HCT116 (cell line): ENCODE measurements at regions not wholly inside any gene's neighbourhood (a gene's known extent, or its start where the extent isn't known, plus 50 kb on each side); places are given as distances from the start of the nearest gene placed in this dataset.

Experiments
- ATAC-seq: fragments of 200-7000 bp; cut with Tn5 transposase; 2 replicates; pipeline ENCODE4 v1.9.1; 2020; ENCODE audit warnings: mild to moderate bottlenecking, moderate library complexity
- BruUV-seq: library from RNA; stranded (reverse); fragments of 400-500 nt; replicated peaks from 2 replicates; lab custom pipeline; 2021; lab: Mats Ljungman, UMichigan
- CTCF ChIA-PET: fragments of 300-600 bp; sonication (Branson Sonifier 250); formaldehyde crosslinking; loops from one replicate; lab custom pipeline; 2021; ENCODE audit warnings: antibody characterized with exemption; lab: Charles Lee
- POLR2A ChIA-PET: fragments of 300-600, 350-600 bp; sonication (Branson Sonifier 250); formaldehyde crosslinking; loops from one replicate; lab custom pipeline; 2021; ENCODE audit warnings: antibody characterized with exemption; lab: Charles Lee
- RAD21 ChIA-PET, 2 experiments: fragments of 300-600 bp; sonication (Branson Sonifier 250); formaldehyde crosslinking; loops; one replicate each; lab custom pipeline; 2023; ENCODE audit warnings: low total read pairs in 2 of 2; ENCODE audit not compliant: uncharacterized antibody in 2 of 2, unreplicated experiment in 2 of 2, low non-redundant PET in 1 of 2; lab: Charles Lee
- DNase-seq: peaks from one replicate; pipeline ENCODE4 v3.0.0-alpha.2; 2010; ENCODE audit warnings: low read depth, low spot score
- H2AFZ ChIP-seq: fragments of 200-600 bp; shearing (Covaris generic), sonication (generic); 2 replicates; pipeline ENCODE4 v1.6.1; 2017; ENCODE audit warnings: low read depth, mixed run types, mixed read lengths, antibody characterized with exemption, low read length; ENCODE audit not compliant: poor library complexity, severe bottlenecking
- H3K27ac ChIP-seq: 2 replicates; pipeline ENCODE4 v1.5.1; 2012; ENCODE audit warnings: low read depth, low read length
- H3K27me3 ChIP-seq: fragments of 200-600 bp; sonication (generic); 2 replicates; pipeline ENCODE4 v1.6.1; 2016; ENCODE audit warnings: mixed run types, low read length, mixed read lengths; ENCODE audit not compliant: insufficient read depth
- H3K36me3 ChIP-seq, 2 experiments: fragments of 200-500 bp in 1 of 2; fragments of 200-600 bp in 1 of 2; sonication (Bioruptor generic) in 1 of 2; sonication (generic) in 1 of 2; 2 replicates each; pipeline versions ENCODE4 v1.5.1 to v1.6.1; 2014 to 2016; ENCODE audit warnings: low read length in 2 of 2, inconsistent platforms in 1 of 2, mixed read lengths in 1 of 2, mixed run types in 1 of 2; ENCODE audit not compliant: insufficient read depth in 2 of 2, control insufficient read depth in 1 of 2
- H3K4me1 ChIP-seq, 2 experiments: fragments of 200-600 bp in 1 of 2; sonication (generic) in 1 of 2; 2 replicates each; pipeline versions ENCODE4 v1.5.1 to v1.6.1; 2012 to 2017; ENCODE audit warnings: low read length in 2 of 2, inconsistent platforms in 1 of 2, mild to moderate bottlenecking in 1 of 2, mixed read lengths in 1 of 2, mixed run types in 1 of 2, moderate library complexity in 1 of 2; ENCODE audit not compliant: insufficient read depth in 2 of 2, control insufficient read depth in 1 of 2
- H3K4me2 ChIP-seq: fragments of 200-600 bp; sonication (generic); 2 replicates; pipeline ENCODE4 v1.6.1; 2017; ENCODE audit warnings: mixed run types, low read length, mixed read lengths
- H3K4me3 ChIP-seq, 2 experiments: fragments of 200-600 bp in 1 of 2; sonication (generic) in 1 of 2; replicated peaks in 1 of 2; 2 replicates each; pipeline ENCODE4 v1.5.1; 2011 to 2016; ENCODE audit warnings: low read length in 2 of 2, control low read depth in 1 of 2, low read depth in 1 of 2, mild to moderate bottlenecking in 1 of 2, mixed read lengths in 1 of 2, mixed run types in 1 of 2
- H3K79me2 ChIP-seq: fragments of 200-600 bp; sonication (generic); 2 replicates; pipeline ENCODE4 v1.6.1; 2017; ENCODE audit warnings: mild to moderate bottlenecking, mixed run types, low read length, moderate library complexity, mixed read lengths; ENCODE audit not compliant: insufficient read depth
- H3K9ac ChIP-seq: fragments of 200-600 bp; sonication (generic); 2 replicates; pipeline ENCODE4 v1.6.1; 2016; ENCODE audit warnings: low read length, mixed read lengths
- H3K9me2 ChIP-seq: fragments of 200-600 bp; sonication (generic), shearing (Covaris generic); 2 replicates; pipeline ENCODE4 v1.6.1; 2017; ENCODE audit warnings: mixed run types, mild to moderate bottlenecking, moderate library complexity; ENCODE audit not compliant: insufficient read depth
- H3K9me3 ChIP-seq, 2 experiments: fragments of 200-500 bp in 1 of 2; fragments of 200-600 bp in 1 of 2; sonication (Bioruptor generic) in 1 of 2; sonication (generic) in 1 of 2; 2 replicates each; pipeline ENCODE4 v1.6.1; 2014 to 2017; ENCODE audit warnings: low read length in 2 of 2, mixed read lengths in 2 of 2, inconsistent platforms in 1 of 2, low read depth in 1 of 2, mild to moderate bottlenecking in 1 of 2, mixed run types in 1 of 2, moderate library complexity in 1 of 2; ENCODE audit not compliant: control insufficient read depth in 1 of 2, insufficient read depth in 1 of 2
- H4K20me1 ChIP-seq: fragments of 200-600 bp; sonication (generic), shearing (Covaris generic); 2 replicates; pipeline ENCODE4 v1.6.1; 2017; ENCODE audit warnings: mixed run types, mild to moderate bottlenecking, moderate library complexity; ENCODE audit not compliant: insufficient read depth
- CEBPB ChIP-seq: IDR thresholded peaks from 2 replicates; pipeline ENCODE4 v1.6.1; 2012; ENCODE audit warnings: low read depth
- EGR1 ChIP-seq: IDR thresholded peaks from 2 replicates; pipeline ENCODE4 v1.6.1; 2012; ENCODE audit warnings: low read depth
- ELF1 ChIP-seq: IDR thresholded peaks from 2 replicates; pipeline ENCODE4 v1.6.1; 2012; ENCODE audit warnings: low read depth, borderline replicate concordance
- POLR2A ChIP-seq: IDR thresholded peaks from 2 replicates; pipeline ENCODE4 v1.7.0; 2011; ENCODE audit warnings: borderline replicate concordance; ENCODE audit not compliant: insufficient read depth, insufficient read length; ENCODE audit errors: extremely low read depth
- POLR2AphosphoS5 ChIP-seq: IDR thresholded peaks from 2 replicates; pipeline ENCODE4 v1.6.1; 2011; ENCODE audit warnings: mild to moderate bottlenecking, low read depth, low read length, moderate library complexity
- RAD21 ChIP-seq: IDR thresholded peaks from 2 replicates; pipeline ENCODE4 v1.6.1; 2012; ENCODE audit warnings: low read depth, mild to moderate bottlenecking
- SRF ChIP-seq: IDR thresholded peaks from 2 replicates; pipeline ENCODE4 v1.6.1; 2012; ENCODE audit warnings: low read depth
- TCF7L2 ChIP-seq: IDR thresholded peaks from 2 replicates; pipeline ENCODE4 v1.7.0; 2011; ENCODE audit warnings: borderline replicate concordance, inconsistent platforms; ENCODE audit not compliant: insufficient read depth, insufficient read length; ENCODE audit errors: extremely low read depth
- YY1 ChIP-seq: IDR thresholded peaks from 2 replicates; pipeline ENCODE4 v1.6.1; 2011; ENCODE audit warnings: low read length, low read depth, moderate library complexity, mild to moderate bottlenecking; ENCODE audit not compliant: insufficient replicate concordance; ENCODE audit errors: extremely low read depth
- ZNF274 ChIP-seq: fragments of 200-500 bp; sonication (Bioruptor generic); IDR thresholded peaks from 2 replicates; pipeline ENCODE4 v1.6.1; 2014; ENCODE audit warnings: mild to moderate bottlenecking, low read depth, low read length, inconsistent platforms
- intact Hi-C: fragments of 100-400 bp; cut with micrococcal nuclease; formaldehyde crosslinking; loops from 2 replicates; pipeline ENCODE4 v1.10.0; 2022
- TF ChIP-seq, protein P1 (sequence below), 3 experiments: fragments of 200-600 bp in 1 of 3; sonication (generic) in 1 of 3; IDR thresholded peaks in 2 of 3; conservative IDR thresholded peaks in 1 of 3; 2 replicates each; pipeline ENCODE4 v1.5.1; 2012 to 2017; ENCODE audit warnings: low read depth in 2 of 3, low read length in 2 of 3, antibody characterized with exemption in 1 of 3, borderline replicate concordance in 1 of 3, control low read depth in 1 of 3, mild to moderate bottlenecking in 1 of 3, mixed read lengths in 1 of 3, mixed run types in 1 of 3, moderate library complexity in 1 of 3; ENCODE audit not compliant: insufficient read depth in 1 of 3
- TF ChIP-seq, protein P2 (sequence below): IDR thresholded peaks from 2 replicates; pipeline ENCODE4 v1.6.1; 2012
- TF ChIP-seq, protein P3 (sequence below): IDR thresholded peaks from 2 replicates; pipeline ENCODE4 v1.6.1; 2011; ENCODE audit warnings: mild to moderate bottlenecking, low read length, moderate library complexity; ENCODE audit not compliant: insufficient replicate concordance; ENCODE audit errors: extremely low read depth

DNA sequence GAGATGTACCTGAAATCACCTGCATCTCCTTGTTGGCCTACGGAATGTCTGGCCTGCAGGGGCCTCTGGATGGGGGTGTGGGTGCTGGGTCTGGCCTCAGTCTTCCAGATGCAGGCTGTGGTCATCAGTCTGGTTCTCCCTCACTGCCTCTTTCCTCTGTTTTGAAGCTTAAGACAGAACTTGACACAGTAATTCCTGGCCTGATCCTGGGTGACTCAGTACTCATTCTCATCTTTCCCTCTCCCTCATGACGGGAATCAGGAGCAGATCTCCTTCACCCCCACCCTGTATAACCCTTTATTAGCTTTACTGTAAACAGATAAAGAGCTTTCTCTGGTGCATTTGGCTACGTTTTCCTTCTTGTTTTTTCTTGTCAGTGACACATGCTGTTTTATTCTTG, 89.3 kb upstream of the ADAMTS16 start (continued):
- TF ChIP-seq, protein P1, sequence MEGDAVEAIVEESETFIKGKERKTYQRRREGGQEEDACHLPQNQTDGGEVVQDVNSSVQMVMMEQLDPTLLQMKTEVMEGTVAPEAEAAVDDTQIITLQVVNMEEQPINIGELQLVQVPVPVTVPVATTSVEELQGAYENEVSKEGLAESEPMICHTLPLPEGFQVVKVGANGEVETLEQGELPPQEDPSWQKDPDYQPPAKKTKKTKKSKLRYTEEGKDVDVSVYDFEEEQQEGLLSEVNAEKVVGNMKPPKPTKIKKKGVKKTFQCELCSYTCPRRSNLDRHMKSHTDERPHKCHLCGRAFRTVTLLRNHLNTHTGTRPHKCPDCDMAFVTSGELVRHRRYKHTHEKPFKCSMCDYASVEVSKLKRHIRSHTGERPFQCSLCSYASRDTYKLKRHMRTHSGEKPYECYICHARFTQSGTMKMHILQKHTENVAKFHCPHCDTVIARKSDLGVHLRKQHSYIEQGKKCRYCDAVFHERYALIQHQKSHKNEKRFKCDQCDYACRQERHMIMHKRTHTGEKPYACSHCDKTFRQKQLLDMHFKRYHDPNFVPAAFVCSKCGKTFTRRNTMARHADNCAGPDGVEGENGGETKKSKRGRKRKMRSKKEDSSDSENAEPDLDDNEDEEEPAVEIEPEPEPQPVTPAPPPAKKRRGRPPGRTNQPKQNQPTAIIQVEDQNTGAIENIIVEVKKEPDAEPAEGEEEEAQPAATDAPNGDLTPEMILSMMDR (IDR thresholded peaks at IDR 0.05 in 2 of 3, conservative IDR thresholded peaks at IDR 0.05 in 1 of 3; ENCODE audit: borderline replicate concordance in 1 of 3, insufficient read depth in 1 of 3, low read depth in 2 of 3, low read length in 2 of 3), result no peak
- no peak for TF ChIP-seq ELF1

DNA sequence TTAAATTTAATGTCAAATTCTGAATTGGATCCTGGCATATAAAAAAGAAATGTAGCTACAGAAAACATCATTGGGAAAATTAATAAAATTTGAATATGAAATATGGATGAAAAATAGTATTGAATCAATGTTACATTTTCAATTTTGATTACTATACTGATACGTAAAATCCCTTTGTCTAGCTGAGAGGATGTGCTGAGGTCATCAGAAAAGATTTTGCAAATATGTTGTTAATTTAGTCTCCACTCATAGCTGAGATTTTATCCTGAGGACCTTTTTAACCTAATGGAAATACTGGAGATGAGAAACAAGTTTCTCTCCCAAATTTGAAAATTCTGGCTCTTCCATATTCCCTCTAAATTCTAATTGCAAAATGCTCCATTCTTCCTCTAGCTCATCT, 84.4 kb upstream of the ADAMTS16 start:
- Histone ChIP-seq H3K79me2 (no peaks in the 10 kb centered on the region), H3K9ac (no peak overlapping the region), H3K9me3 (no peaks in the 10 kb centered on the region), H3K27me3 (peaks cover 6% of the 10 kb centered on the region; the same call in 1 of the 2 replicates), H3K36me3 (no peaks in the 10 kb centered on the region), H3K4me3 (no peak overlapping the region), H2AFZ (no peak overlapping the region), H3K9me2 (no peaks in the 10 kb centered on the region), H3K4me2 (no peak overlapping the region), H3K4me1 (no peaks in the 10 kb centered on the region), H4K20me1 (no peaks in the 10 kb centered on the region), H3K27ac (no peak overlapping the region)
- ChIA-PET POLR2A (no interaction called here), RAD21 (no interaction called here), CTCF (no interaction called here)
- BruUV-seq, result no TSS peak
- TF ChIP-seq TCF7L2 (no peak), POLR2AphosphoS5 (no peak), POLR2A (no peak), RAD21 (no peak), SRF (no peak), ZNF274 (no peak), YY1 (no peak), EGR1 (no peak), CEBPB (no peak)
- TF ChIP-seq, protein P2, sequence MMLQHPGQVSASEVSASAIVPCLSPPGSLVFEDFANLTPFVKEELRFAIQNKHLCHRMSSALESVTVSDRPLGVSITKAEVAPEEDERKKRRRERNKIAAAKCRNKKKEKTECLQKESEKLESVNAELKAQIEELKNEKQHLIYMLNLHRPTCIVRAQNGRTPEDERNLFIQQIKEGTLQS, result no peak
- TF ChIP-seq, protein P3, sequence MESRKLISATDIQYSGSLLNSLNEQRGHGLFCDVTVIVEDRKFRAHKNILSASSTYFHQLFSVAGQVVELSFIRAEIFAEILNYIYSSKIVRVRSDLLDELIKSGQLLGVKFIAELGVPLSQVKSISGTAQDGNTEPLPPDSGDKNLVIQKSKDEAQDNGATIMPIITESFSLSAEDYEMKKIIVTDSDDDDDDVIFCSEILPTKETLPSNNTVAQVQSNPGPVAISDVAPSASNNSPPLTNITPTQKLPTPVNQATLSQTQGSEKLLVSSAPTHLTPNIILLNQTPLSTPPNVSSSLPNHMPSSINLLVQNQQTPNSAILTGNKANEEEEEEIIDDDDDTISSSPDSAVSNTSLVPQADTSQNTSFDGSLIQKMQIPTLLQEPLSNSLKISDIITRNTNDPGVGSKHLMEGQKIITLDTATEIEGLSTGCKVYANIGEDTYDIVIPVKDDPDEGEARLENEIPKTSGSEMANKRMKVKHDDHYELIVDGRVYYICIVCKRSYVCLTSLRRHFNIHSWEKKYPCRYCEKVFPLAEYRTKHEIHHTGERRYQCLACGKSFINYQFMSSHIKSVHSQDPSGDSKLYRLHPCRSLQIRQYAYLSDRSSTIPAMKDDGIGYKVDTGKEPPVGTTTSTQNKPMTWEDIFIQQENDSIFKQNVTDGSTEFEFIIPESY, result no peak
- DNase-seq (no peak), ATAC-seq (no peak)
- intact Hi-C loops, result no loop called here
